SK-N-SH (cell line): ENCODE measurements at regions not wholly inside any gene's neighbourhood (a gene's known extent, or its start where the extent isn't known, plus 50 kb on each side); places are given as distances from the start of the nearest gene placed in this dataset.
A peak's percentile ranks its signal among the peaks of the same experiment; 100 is the strongest.

Experiments
- CTCF ChIA-PET: fragments of 300-600, 350-600 bp; formaldehyde crosslinking; extraction: SDS; loops from one replicate; lab custom pipeline; 2021; lab: Yijun Ruan, JAX
- POLR2A ChIA-PET: fragments of 350-600 bp; sonication (Branson Sonifier 250); formaldehyde crosslinking; extraction: SDS; loops from one replicate; lab custom pipeline; 2020; ENCODE audit warnings: antibody characterized with exemption, inconsistent platforms; lab: Yijun Ruan, JAX
- DNase-seq: peaks from one replicate; pipeline ENCODE4 v3.0.0; 2012
- H2AFZ ChIP-seq: fragments of 200-600 bp; sonication (generic); 2 replicates; pipeline ENCODE4 v1.8.1; 2016; ENCODE audit warnings: antibody characterized with exemption, mild to moderate bottlenecking, low read depth
- H3F3A ChIP-seq: fragments of 200-600 bp; sonication (generic); replicated peaks from 2 replicates; pipeline ENCODE3; 2016; ENCODE audit warnings: antibody characterized with exemption, mild to moderate bottlenecking; ENCODE audit not compliant: insufficient read depth
- H3K27ac ChIP-seq, 2 experiments: fragments of 200-500 bp in 1 of 2; fragments of 200-600 bp in 1 of 2; sonication (Bioruptor generic) in 1 of 2; sonication (generic), shearing (Covaris generic) in 1 of 2; 2 replicates each; pipeline versions ENCODE4 v1.5.1 to v1.6.1; 2014 to 2016; ENCODE audit warnings: low read depth in 2 of 2, inconsistent platforms in 1 of 2, low read length in 1 of 2, mild to moderate bottlenecking in 1 of 2, mixed read lengths in 1 of 2
- H3K27me3 ChIP-seq: fragments of 200-600 bp; sonication (generic), shearing (Covaris generic); 2 replicates; pipeline ENCODE4 v1.6.1; 2016; ENCODE audit warnings: mixed run types; ENCODE audit not compliant: insufficient read depth
- H3K36me3 ChIP-seq, 2 experiments: fragments of 200-500 bp in 1 of 2; fragments of 200-600 bp in 1 of 2; sonication (Bioruptor generic) in 1 of 2; sonication (generic) in 1 of 2; replicated peaks in 1 of 2; 2 replicates each; pipeline versions ENCODE3 to v1.5.1; 2014 to 2016; ENCODE audit warnings: low read length in 1 of 2, mild to moderate bottlenecking in 1 of 2; ENCODE audit not compliant: insufficient read depth in 2 of 2, control insufficient read depth in 1 of 2
- H3K4me1 ChIP-seq, 2 experiments: fragments of 200-500 bp in 1 of 2; fragments of 200-600 bp in 1 of 2; sonication (Bioruptor generic) in 1 of 2; sonication (generic), shearing (Covaris generic) in 1 of 2; 2 replicates each; pipeline versions ENCODE4 v1.5.1 to v1.6.1; 2014 to 2016; ENCODE audit warnings: low read depth in 1 of 2, low read length in 1 of 2, mixed run types in 1 of 2; ENCODE audit not compliant: insufficient read depth in 2 of 2, control insufficient read depth in 1 of 2
- H3K4me2 ChIP-seq: fragments of 200-600 bp; sonication (generic), shearing (Covaris generic); 2 replicates; pipeline ENCODE4 v1.6.1; 2017; ENCODE audit warnings: mixed run types
- H3K4me3 ChIP-seq, 2 experiments: fragments of 200-500 bp in 1 of 2; fragments of 200-600 bp in 1 of 2; sonication (Bioruptor generic) in 1 of 2; sonication (generic), shearing (Covaris generic) in 1 of 2; 2 replicates each; pipeline versions ENCODE4 v1.5.1 to v1.8.1; 2014 to 2016; ENCODE audit warnings: low read depth in 2 of 2, inconsistent platforms in 1 of 2, low read length in 1 of 2, mild to moderate bottlenecking in 1 of 2, mixed read lengths in 1 of 2, moderate library complexity in 1 of 2
- H3K79me2 ChIP-seq: fragments of 200-600 bp; sonication (generic); 2 replicates; pipeline ENCODE4 v1.8.1; 2017; ENCODE audit warnings: mild to moderate bottlenecking; ENCODE audit not compliant: insufficient read depth
- H3K9ac ChIP-seq: fragments of 200-600 bp; sonication (generic); 2 replicates; pipeline ENCODE4 v1.6.1; 2017; ENCODE audit warnings: mixed run types
- H3K9me2 ChIP-seq: fragments of 200-600 bp; sonication (generic); 2 replicates; pipeline ENCODE4 v1.6.1; 2017; ENCODE audit warnings: mixed run types
- H3K9me3 ChIP-seq: fragments of 200-600 bp; sonication (generic); 2 replicates; pipeline ENCODE4 v1.6.1; 2017; ENCODE audit warnings: mixed run types, mild to moderate bottlenecking, moderate library complexity
- H4K20me1 ChIP-seq: fragments of 200-600 bp; sonication (generic); 2 replicates; pipeline ENCODE4 v1.6.1; 2017; ENCODE audit warnings: mild to moderate bottlenecking, mixed run types; ENCODE audit not compliant: insufficient read depth
- CHD2 ChIP-seq: fragments of 150-350 bp; IDR thresholded peaks from 2 replicates; pipeline ENCODE4 v1.6.1; 2018; ENCODE audit warnings: low read length; ENCODE audit not compliant: partially characterized antibody
- EP300 ChIP-seq, 2 experiments: IDR thresholded peaks; 2 replicates each; pipeline versions ENCODE4 v1.4.0 to v1.6.1; 2012; ENCODE audit warnings: borderline replicate concordance in 1 of 2, low read depth in 1 of 2, low read length in 1 of 2
- EZH2phosphoT487 ChIP-seq: fragments of 200-600 bp; sonication (generic); IDR thresholded peaks from 2 replicates; pipeline ENCODE4 v1.6.1; 2017; ENCODE audit warnings: low read depth, mixed run types, mild to moderate bottlenecking, antibody characterized with exemption, moderate library complexity, borderline replicate concordance
- FOSL2 ChIP-seq: IDR thresholded peaks from 2 replicates; pipeline ENCODE4 v1.4.0; 2012; ENCODE audit warnings: low read depth, mild to moderate bottlenecking, moderate library complexity, borderline replicate concordance
- FOXJ3 ChIP-seq: sonication (generic); formaldehyde crosslinking; IDR thresholded peaks from 2 replicates; pipeline ENCODE4 v1.5.1; 2020; ENCODE audit warnings: mild to moderate bottlenecking, missing genetic modification reagents
- GATA2 ChIP-seq: sonication (generic); formaldehyde crosslinking; IDR thresholded peaks from 2 replicates; pipeline ENCODE4 v1.5.0; 2020; ENCODE audit warnings: mild to moderate bottlenecking, missing genetic modification reagents
- JUND ChIP-seq: IDR thresholded peaks from 2 replicates; pipeline ENCODE4 v1.4.0; 2012
- MAX ChIP-seq: IDR thresholded peaks from 2 replicates; pipeline ENCODE4 v1.4.0; 2012; ENCODE audit warnings: low read depth
- MXI1 ChIP-seq: IDR thresholded peaks from 2 replicates; pipeline ENCODE4 v1.6.1; 2012; ENCODE audit warnings: mild to moderate bottlenecking, low read depth, low read length, improper control_type of control experiment
- RAD21 ChIP-seq: IDR thresholded peaks from 2 replicates; pipeline ENCODE4 v1.6.1; 2012; ENCODE audit warnings: mild to moderate bottlenecking, low read length
- RFX5 ChIP-seq: IDR thresholded peaks from 2 replicates; pipeline ENCODE4 v1.6.1; 2012; ENCODE audit warnings: mild to moderate bottlenecking, improper control_type of control experiment, low read length
- RXRA ChIP-seq: IDR thresholded peaks from 2 replicates; pipeline ENCODE4 v1.4.0; 2012; ENCODE audit warnings: low read depth, mild to moderate bottlenecking, borderline replicate concordance
- WGBS: methylation state at CpG from one replicate; pipeline ENCODE4 v1.1.6; 2017; ENCODE audit warnings: low lambda C conversion rate; 5-methylcytosine and 5-hydroxymethylcytosine counted together
- TF ChIP-seq, protein P1 (sequence below): fragments of 200-600 bp; sonication (generic); IDR thresholded peaks from 2 replicates; pipeline ENCODE4 v1.6.1; 2017; ENCODE audit warnings: antibody characterized with exemption, mild to moderate bottlenecking, moderate library complexity
- TF ChIP-seq, protein P2 (sequence below): IDR thresholded peaks from 2 replicates; pipeline ENCODE4; 2012
- TF ChIP-seq, protein P3 (sequence below): IDR thresholded peaks from 2 replicates; pipeline ENCODE4 v1.6.1; 2012; ENCODE audit warnings: mild to moderate bottlenecking, low read depth, low read length, moderate library complexity

DNA sequence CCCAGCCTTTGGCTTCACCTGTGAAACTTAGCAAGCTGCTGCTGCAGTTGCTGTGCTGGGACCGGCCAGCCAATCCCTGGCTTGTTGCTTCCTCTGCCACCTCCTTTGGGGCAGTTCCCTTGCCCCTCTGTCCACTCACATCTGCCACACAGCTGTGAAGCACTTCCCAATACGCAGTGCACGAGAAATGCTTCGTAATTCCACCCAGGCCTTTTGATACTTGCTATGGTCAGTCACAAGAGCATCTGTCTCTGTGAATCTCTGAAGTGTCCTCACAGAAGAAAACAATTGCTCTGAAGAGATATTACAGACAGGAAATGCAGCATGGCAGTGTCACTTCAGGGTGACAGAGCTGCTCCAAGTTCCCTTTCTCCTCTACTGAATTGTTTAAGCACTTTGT lies 208.5 kb downstream of the PTEN start:
- Histone ChIP-seq H3K9ac (no peak overlapping the region), H3K27me3 (no peaks in the 10 kb centered on the region), H4K20me1 (no peaks in the 10 kb centered on the region), H3K9me2 (no peaks in the 10 kb centered on the region), H3K79me2 (no peaks in the 10 kb centered on the region), H3K4me3 (no peak overlapping the region), H3K27ac (peak overlapping the region in 1 of 2 experiments; percentile 47; a peak in 1 of 4 replicates), H2AFZ (no peak overlapping the region), H3K4me2 (no peak overlapping the region), H3K4me1 (peaks cover 0 to 10% of the 10 kb centered on the region in 2 experiments; a peak in 1 of 4 replicates), H3K36me3 (no peaks in the 10 kb centered on the region), H3K9me3 (no peaks in the 10 kb centered on the region), H3F3A (no peaks in the 10 kb centered on the region)
- DNase-seq = no peak
- TF ChIP-seq FOSL2 (no peak), EZH2phosphoT487 (no peak), JUND (no peak), RXRA (no peak), RAD21 (no peak), CHD2 (no peak)
- TF ChIP-seq, protein P1, sequence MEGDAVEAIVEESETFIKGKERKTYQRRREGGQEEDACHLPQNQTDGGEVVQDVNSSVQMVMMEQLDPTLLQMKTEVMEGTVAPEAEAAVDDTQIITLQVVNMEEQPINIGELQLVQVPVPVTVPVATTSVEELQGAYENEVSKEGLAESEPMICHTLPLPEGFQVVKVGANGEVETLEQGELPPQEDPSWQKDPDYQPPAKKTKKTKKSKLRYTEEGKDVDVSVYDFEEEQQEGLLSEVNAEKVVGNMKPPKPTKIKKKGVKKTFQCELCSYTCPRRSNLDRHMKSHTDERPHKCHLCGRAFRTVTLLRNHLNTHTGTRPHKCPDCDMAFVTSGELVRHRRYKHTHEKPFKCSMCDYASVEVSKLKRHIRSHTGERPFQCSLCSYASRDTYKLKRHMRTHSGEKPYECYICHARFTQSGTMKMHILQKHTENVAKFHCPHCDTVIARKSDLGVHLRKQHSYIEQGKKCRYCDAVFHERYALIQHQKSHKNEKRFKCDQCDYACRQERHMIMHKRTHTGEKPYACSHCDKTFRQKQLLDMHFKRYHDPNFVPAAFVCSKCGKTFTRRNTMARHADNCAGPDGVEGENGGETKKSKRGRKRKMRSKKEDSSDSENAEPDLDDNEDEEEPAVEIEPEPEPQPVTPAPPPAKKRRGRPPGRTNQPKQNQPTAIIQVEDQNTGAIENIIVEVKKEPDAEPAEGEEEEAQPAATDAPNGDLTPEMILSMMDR = no peak
- TF ChIP-seq, protein P2, sequence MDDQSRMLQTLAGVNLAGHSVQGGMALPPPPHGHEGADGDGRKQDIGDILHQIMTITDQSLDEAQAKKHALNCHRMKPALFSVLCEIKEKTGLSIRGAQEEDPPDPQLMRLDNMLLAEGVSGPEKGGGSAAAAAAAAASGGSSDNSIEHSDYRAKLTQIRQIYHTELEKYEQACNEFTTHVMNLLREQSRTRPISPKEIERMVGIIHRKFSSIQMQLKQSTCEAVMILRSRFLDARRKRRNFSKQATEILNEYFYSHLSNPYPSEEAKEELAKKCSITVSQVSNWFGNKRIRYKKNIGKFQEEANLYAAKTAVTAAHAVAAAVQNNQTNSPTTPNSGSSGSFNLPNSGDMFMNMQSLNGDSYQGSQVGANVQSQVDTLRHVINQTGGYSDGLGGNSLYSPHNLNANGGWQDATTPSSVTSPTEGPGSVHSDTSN = no peak
- TF ChIP-seq, protein P3, sequence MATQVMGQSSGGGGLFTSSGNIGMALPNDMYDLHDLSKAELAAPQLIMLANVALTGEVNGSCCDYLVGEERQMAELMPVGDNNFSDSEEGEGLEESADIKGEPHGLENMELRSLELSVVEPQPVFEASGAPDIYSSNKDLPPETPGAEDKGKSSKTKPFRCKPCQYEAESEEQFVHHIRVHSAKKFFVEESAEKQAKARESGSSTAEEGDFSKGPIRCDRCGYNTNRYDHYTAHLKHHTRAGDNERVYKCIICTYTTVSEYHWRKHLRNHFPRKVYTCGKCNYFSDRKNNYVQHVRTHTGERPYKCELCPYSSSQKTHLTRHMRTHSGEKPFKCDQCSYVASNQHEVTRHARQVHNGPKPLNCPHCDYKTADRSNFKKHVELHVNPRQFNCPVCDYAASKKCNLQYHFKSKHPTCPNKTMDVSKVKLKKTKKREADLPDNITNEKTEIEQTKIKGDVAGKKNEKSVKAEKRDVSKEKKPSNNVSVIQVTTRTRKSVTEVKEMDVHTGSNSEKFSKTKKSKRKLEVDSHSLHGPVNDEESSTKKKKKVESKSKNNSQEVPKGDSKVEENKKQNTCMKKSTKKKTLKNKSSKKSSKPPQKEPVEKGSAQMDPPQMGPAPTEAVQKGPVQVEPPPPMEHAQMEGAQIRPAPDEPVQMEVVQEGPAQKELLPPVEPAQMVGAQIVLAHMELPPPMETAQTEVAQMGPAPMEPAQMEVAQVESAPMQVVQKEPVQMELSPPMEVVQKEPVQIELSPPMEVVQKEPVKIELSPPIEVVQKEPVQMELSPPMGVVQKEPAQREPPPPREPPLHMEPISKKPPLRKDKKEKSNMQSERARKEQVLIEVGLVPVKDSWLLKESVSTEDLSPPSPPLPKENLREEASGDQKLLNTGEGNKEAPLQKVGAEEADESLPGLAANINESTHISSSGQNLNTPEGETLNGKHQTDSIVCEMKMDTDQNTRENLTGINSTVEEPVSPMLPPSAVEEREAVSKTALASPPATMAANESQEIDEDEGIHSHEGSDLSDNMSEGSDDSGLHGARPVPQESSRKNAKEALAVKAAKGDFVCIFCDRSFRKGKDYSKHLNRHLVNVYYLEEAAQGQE = no peak
- ChIA-PET POLR2A (no interaction called here), CTCF (no interaction called here)
- WGBS = 93% methylated on average over 4 of the region's 4 CpGs

- ChIA-PET CTCF (no interaction called here), POLR2A (no interaction called here)
- H2AFZ ChIP-seq = no peak overlapping the region
- WGBS = 72% methylated on average over 4 of the region's 4 CpGs
- DNase-seq = no peak
- H3K9me3 ChIP-seq = no peaks in the 10 kb centered on the region
- no peak overlapping the region for H3K4me3 ChIP-seq
- H3K79me2 ChIP-seq = no peaks in the 10 kb centered on the region
- H3K27ac ChIP-seq = no peak overlapping the region
- H3K27me3 ChIP-seq = no peaks in the 10 kb centered on the region
- H4K20me1 ChIP-seq = no peaks in the 10 kb centered on the region
- H3F3A ChIP-seq = no peaks in the 10 kb centered on the region
- no peak overlapping the region for H3K9ac ChIP-seq
- H3K36me3 ChIP-seq = no peaks in the 10 kb centered on the region
- peaks cover 0 to 10% of the 10 kb centered on the region in 2 experiments; a peak in 1 of 4 replicates for H3K4me1 ChIP-seq
- H3K4me2 ChIP-seq = no peak overlapping the region
- H3K9me2 ChIP-seq = no peaks in the 10 kb centered on the region
- TF ChIP-seq EP300 (IDR thresholded peaks at IDR 0.05; ENCODE audit: borderline replicate concordance in 1 of 2, low read depth in 1 of 2, low read length in 1 of 2) = no peak
- TF ChIP-seq, protein P2 = no peak
- TF ChIP-seq RFX5 = no peak
- TF ChIP-seq, protein P1 = no peak
- no peak for TF ChIP-seq MXI1
- no peak for TF ChIP-seq FOXJ3 (CRISPR knock-in tag)
- TF ChIP-seq FOSL2 = no peak
- TF ChIP-seq GATA2 (CRISPR knock-in tag) = no peak
- TF ChIP-seq MAX = no peak
These were observed 210.3 kb downstream of the PTEN start for GRCh38 chr10:88073682-88074081.
